HG03442 (cell line): ENCODE measurements at regions not wholly inside any gene's neighbourhood (a gene's known extent, or its start where the extent isn't known, plus 50 kb on each side); places are given as distances from the start of the nearest gene placed in this dataset.

Experiments used
- ATAC-seq: cut with Tn5 transposase; IDR thresholded peaks from one replicate; pipeline ENCODE4 v1.9.1; 2021; ENCODE audit warnings: mild to moderate bottlenecking, moderate library complexity; ENCODE audit not compliant: unreplicated experiment

DNA sequence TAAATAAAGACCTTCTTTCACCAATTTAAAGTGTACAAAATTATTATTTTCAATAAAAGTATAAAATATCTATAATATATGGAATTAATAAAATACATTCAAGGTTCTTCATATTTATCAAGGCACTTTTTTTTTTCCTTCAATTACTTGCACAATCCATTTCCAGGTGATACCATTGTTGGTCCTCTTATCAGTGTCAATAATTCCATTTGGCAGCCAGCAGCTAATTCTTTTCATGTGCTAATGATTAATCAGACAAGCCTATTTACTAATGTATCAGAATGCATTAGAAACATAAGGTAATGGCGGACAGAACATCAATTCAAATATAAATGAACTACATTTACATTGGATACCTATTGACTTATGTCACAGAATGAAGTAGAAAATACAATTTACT is 622.2 kb downstream of the TOX3 start:
- no peak for ATAC-seq

GRCh38 chr16:51922476-51922875 is 624.5 kb downstream of the TOX3 start:
- ATAC-seq = no peak

DNA sequence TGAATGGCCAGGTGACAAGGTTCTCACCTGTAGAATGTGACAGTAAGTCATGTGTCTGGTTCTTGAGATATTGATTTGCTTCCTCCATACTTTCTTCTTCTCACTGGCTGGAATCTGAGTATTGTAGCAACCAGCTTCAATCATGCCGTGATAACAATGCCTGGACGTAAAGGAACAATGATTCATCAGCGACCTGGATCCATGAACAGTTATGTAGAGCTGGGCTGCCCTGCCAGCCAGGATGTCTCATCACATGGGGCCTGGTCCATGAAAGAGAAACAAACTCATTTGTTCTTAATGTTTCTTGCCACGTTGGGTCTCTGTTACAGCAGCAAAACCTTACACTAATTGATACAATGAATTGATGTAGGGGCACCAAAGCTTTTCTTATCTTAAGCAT is 627.2 kb downstream of the TOX3 start:
- ATAC-seq = no peak

GRCh38 chr16:51916814-51917213 is 630.1 kb downstream of the TOX3 start:
- no peak for ATAC-seq

GRCh38 chr16:51916231-51916630 is 630.7 kb downstream of the TOX3 start:
- ATAC-seq = no peak

DNA sequence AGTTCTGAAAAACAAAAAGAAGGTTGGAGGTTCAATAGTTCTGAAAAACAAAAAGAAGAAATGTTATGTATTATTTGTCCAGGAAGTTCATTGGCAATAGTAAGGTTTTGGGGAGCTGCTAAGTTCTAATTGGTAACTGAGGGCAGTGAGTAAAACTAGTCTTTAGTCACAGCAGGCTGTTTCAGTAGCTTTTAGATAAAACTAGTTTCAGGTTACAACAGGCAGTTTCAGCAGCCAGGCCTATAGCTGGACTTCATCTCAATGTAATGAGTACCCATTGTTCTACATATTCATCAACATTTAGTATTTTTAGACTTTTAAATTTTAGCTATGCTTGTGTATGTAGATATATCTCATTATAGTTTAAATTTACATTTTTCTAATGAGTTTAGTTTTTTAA is 639.3 kb downstream of the TOX3 start:
- no peak for ATAC-seq

GRCh38 chr16:51900221-51900780 is 646.6 kb downstream of the TOX3 start:
- no peak for ATAC-seq

DNA sequence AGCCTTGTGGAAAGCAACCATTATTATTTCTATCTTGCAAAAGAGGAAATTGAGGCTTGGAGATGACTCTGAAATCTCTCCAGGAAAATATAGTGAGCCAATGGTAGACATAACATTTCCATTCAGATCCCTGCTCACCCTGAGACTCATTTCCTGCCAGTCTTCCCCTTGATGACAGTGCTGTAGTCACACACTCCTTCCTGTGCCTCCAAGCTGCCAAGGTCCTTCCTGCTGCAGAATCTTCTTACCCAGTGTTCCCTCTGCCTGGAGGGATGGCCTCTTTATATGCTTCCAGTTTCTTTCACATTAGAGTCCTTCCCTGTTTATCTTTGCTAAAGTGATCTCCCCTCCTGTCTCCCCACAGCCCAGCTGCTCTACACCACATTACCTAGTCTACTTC is 648.1 kb downstream of the TOX3 start:
- no peak for ATAC-seq

DNA sequence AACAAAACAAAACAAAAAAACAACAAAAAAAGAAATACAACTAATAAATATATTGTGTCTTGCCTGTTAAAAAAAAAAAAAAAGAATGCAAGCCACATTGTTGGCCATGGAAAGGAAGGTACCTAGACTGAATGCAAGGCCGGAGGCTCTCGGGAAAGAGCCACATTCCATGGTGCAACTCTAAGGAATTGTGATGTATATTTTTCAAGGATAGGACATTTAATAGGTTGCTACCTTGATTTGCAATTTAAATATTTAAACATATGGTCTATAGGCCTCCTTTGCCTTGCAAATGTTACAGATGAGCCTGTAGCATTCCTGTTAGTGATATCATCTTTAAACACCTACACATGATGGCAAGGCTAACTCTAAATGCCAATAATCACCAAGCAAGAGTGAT is 650.9 kb downstream of the TOX3 start:
- ATAC-seq = no peak

GRCh38 chr16:51892293-51893007 is 654.5 kb downstream of the TOX3 start:
- no peak for ATAC-seq

DNA sequence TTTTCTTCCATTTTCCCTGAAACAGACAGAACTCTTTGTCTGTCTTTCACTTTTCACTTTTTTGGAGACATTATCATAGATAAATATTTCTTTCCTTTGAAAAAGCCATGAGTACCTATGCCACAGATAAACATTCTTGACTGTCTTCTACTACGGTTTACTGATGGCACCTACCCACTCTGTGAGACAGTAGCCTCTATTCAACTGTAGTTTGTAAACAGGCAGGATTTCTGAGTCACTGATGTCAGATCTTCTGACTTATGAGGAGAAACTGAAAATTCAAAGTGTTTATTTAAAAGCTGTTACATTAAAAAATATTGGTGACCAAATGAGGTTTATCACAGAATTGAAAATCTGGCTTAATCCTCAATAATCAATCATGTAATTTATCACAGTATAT is 658.4 kb downstream of the TOX3 start:
- no peak for ATAC-seq

- ATAC-seq = no peak
These were observed 658.9 kb downstream of the TOX3 start for GRCh38 chr16:51888016-51888415.

- no peak for ATAC-seq
These were observed 660.5 kb downstream of the TOX3 start for GRCh38 chr16:51886456-51886855.

GRCh38 chr16:51884773-51885172 is 662.2 kb downstream of the TOX3 start:
- ATAC-seq = no peak

DNA sequence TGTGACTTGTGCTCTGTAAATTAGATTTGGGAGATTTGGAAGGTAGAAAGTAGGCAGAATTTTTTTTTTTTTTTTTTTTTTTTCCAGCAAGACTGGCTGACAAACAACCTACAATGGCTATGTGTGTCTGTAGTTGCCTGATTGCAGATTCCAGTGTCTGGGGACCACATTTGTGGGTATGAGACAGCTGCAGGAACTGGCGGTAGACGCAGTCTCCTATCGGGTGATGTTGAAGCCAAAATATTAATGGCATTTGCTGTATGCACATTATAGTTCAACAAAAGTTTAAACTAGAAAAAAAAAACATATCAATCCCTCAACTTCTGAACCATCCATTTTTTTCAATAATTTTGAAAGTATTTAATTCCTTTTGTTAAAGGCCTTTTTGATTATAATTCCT is 665.2 kb downstream of the TOX3 start:
- no peak for ATAC-seq

DNA sequence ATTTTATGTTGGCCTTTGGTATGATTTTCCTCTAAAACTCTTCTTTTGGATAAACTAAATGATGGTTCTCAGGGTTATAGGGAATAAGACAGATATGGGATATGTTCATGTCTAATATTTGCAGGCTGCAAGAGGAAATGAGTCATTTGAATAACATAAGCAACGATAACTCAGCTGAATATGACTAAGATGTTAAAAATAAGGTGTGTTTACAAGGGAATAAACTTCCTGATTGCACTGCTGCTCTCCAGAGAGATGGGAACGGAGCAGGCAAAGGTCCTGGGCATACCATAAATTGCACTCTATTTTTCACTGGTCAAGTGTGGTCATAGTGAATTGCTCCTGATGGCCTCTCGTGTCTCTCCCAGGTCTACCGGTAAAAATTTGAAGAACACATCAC is 666.2 kb downstream of the TOX3 start:
- no peak for ATAC-seq

DNA sequence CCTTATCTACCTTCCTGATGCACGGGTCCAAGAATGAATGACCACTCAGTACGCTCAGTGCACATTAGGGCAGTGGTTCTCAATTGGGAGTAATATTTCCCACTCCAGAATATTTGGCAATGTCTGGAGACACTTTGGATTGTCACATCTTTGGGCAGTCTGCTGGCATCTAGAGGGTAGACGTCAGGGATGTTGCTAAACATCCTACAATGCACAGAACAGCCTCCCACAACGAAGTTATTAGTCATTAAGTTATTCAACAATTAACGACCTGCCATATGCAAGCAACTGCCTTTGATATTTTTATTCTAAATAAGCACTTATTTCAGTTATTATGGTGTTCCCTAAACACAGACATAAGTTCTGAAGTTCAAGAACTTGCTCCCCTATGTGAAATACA is 669.3 kb downstream of the TOX3 start:
- ATAC-seq = no peak

GRCh38 chr16:51876934-51877333 is 670.0 kb downstream of the TOX3 start:
- ATAC-seq = no peak

DNA sequence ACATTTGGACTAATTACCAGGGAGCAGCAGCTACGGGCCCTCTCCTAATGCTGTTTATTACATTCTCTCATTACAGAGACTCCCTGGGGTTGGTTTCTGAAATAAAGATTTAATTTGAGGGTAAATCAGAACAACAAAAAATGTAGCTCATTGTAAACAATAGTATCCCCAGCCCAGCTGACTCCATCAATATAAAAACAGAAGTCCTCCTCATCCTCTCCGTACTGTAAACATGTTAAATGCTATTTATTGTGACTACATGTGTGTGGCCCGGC is 670.4 kb downstream of the TOX3 start:
- no peak for ATAC-seq

- no peak for ATAC-seq
These were observed 670.9 kb downstream of the TOX3 start for GRCh38 chr16:51875834-51876600.

GRCh38 chr16:51872524-51872923 is 674.4 kb downstream of the TOX3 start:
- no peak for ATAC-seq

- no peak for ATAC-seq
These were observed 676.6 kb downstream of the TOX3 start for GRCh38 chr16:51870296-51870854.
